ENCODE measurements at regions not wholly inside any gene's neighbourhood (a gene's known extent, or its start where the extent isn't known, plus 50 kb on each side); places are given as distances from the start of the nearest gene placed in this dataset.

DNA sequence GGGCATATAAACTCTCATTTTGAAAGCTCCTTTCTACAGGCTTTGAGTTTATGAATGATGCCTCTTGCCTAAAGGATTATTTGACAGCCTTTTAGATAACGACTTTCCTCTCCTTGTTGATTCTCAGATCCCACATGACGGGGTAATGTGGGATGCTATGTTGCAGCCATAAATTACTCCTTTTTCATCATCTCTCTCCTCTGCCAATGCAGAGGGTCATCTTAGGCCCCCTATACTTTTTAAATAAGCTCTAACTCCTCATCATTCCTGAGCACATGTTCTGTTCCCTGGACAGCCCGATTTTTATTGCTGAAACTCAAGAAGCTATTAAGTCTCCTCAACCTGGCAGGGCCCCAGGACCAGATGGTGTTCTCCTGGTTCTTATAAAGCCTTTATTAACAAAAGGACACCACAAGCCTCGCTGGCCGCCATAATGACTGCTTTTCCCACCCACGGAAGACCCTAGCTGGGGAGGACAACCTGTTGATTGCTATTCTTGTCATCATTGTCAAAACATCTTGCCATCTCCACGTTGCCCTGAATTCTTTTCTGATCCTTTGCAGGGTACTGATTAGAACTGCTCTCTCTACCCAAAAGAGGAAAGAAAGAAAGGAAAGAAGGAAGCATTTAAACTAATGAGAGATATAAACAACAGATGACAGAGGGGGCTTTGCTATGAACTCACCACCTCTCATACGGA, 150.7 kb downstream of the DHX15 start:
- Mint-ChIP-seq H3K27me3 (peaks cover 11% of the 10 kb centered on the region), H3K27ac (no peak overlapping the region), H3K4me1 (no peaks in the 10 kb centered on the region), H3K36me3 (no peaks in the 10 kb centered on the region), H3K4me3 (no peak overlapping the region), H3K9me3 (no peaks in the 10 kb centered on the region)
- no peak for DNase-seq

DNA sequence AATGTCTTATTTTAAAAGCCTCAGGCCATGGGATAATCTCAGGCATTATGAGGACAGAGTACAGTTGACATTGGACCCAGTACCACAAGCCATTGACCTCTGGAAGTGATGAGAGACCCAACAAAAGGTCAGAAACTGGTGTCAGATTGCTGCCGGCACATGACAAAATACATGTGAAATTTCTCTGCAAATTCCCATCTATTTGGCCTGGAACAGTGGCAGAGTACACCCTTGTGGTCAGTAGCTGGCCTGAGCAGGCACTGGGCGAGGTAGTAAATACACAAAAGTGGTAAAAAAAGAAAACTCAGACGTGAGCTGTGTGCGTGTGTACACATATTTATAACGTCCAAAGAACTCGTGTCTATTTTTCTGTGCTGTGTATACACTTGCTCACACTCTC, 155.5 kb downstream of the DHX15 start:
- DNase-seq = no peak
- H3K27ac Mint-ChIP-seq = no peak overlapping the region
- peaks cover 8% of the 10 kb centered on the region for H3K27me3 Mint-ChIP-seq
- H3K4me3 Mint-ChIP-seq = no peak overlapping the region
- H3K9me3 Mint-ChIP-seq = no peaks in the 10 kb centered on the region
- H3K36me3 Mint-ChIP-seq = no peaks in the 10 kb centered on the region
- H3K4me1 Mint-ChIP-seq = no peaks in the 10 kb centered on the region

GRCh38 chr4:24426557-24426956, 157.8 kb downstream of the DHX15 start:
- peaks cover 13% of the 10 kb centered on the region for H3K27me3 Mint-ChIP-seq
- no peak overlapping the region for H3K27ac Mint-ChIP-seq
- H3K9me3 Mint-ChIP-seq = no peaks in the 10 kb centered on the region
- no peaks in the 10 kb centered on the region for H3K4me1 Mint-ChIP-seq
- H3K4me3 Mint-ChIP-seq = no peak overlapping the region
- H3K36me3 Mint-ChIP-seq = no peaks in the 10 kb centered on the region
- no peak for DNase-seq

GRCh38 chr4:24425863-24426262, 158.5 kb downstream of the DHX15 start:
- no peaks in the 10 kb centered on the region for H3K36me3 Mint-ChIP-seq
- no peaks in the 10 kb centered on the region for H3K4me1 Mint-ChIP-seq
- H3K9me3 Mint-ChIP-seq = no peaks in the 10 kb centered on the region
- peaks cover 13% of the 10 kb centered on the region for H3K27me3 Mint-ChIP-seq
- H3K27ac Mint-ChIP-seq = no peak overlapping the region
- no peak overlapping the region for H3K4me3 Mint-ChIP-seq
- DNase-seq = no peak

GRCh38 chr4:24423670-24424069, 160.7 kb downstream of the DHX15 start:
- H3K4me3 Mint-ChIP-seq = no peak overlapping the region
- no peak overlapping the region for H3K27ac Mint-ChIP-seq
- no peaks in the 10 kb centered on the region for H3K9me3 Mint-ChIP-seq
- peaks cover 20% of the 10 kb centered on the region for H3K27me3 Mint-ChIP-seq
- H3K36me3 Mint-ChIP-seq = no peaks in the 10 kb centered on the region
- no peak for DNase-seq
- H3K4me1 Mint-ChIP-seq = peaks cover 4% of the 10 kb centered on the region

DNA sequence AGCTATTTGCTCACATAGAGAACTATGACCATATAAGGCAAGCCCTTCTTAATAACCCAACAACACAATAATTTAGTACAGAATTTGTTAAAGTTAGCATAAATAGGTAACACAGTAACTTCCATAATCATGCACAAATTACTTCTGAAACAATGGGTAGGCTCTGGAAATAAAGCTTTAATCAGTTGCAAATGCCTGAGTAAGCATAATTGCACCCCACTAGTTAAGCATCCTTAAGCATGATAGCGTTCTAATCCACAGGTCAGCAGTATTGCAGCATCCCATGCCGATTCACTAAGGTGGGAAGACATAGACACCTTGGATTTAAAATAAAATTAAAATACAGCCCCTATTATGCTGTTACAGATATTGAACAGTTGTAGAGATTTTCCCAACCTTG, 161.7 kb downstream of the DHX15 start:
- H3K4me3 Mint-ChIP-seq = no peak overlapping the region

DNA sequence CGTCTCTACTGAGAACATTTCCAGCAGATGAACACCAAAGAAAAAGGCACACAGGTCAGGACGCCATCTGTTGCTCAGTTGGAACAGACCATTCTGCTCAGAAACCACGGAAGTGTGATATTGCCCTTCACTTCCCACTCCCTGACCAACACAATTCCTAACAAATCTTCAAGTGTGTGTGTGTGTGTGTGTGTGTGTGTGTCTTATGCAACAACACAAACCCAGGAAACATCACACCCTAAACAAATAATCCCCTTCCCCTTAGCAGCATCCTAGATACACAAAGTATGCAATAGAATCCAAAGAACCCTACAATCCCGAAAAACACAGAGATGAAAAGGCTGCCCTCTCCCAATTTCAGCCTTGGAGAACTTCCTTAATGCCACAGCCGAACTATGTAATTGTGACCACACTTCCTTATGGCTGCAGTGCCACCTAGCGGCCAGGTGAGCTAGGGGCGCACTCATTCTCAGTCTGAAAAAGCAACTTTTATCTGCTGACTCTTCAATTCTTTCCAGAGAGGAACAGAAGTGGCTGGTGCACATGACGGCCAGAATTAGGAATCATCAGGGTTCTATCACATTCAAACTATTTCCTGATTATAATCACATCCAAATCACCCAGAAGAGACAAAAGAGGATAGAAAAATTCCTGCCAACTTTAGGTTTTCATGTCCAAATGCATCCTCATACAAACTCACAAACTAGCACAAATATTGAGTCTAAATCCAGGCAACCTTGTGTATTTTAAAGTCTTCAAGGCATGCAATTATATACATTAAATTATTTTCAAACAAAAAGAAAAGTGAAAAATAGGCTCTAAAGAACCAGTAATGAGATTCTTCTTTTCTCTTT, 164.9 kb downstream of the DHX15 start:
- Mint-ChIP-seq H3K4me1 (peaks cover 4% of the 10 kb centered on the region), H3K27ac (no peak overlapping the region), H3K27me3 (peaks cover 13% of the 10 kb centered on the region), H3K9me3 (no peaks in the 10 kb centered on the region), H3K36me3 (no peaks in the 10 kb centered on the region), H3K4me3 (no peak overlapping the region)
- DNase-seq = peak; percentile 59

More for the DNA sequence above, 161.7 kb downstream of the DHX15 start:
- peaks cover 4% of the 10 kb centered on the region for H3K4me1 Mint-ChIP-seq
- no peaks in the 10 kb centered on the region for H3K9me3 Mint-ChIP-seq
- peaks cover 16% of the 10 kb centered on the region for H3K27me3 Mint-ChIP-seq
- no peak for DNase-seq
- no peaks in the 10 kb centered on the region for H3K36me3 Mint-ChIP-seq
- H3K27ac Mint-ChIP-seq = no peak overlapping the region

DNA sequence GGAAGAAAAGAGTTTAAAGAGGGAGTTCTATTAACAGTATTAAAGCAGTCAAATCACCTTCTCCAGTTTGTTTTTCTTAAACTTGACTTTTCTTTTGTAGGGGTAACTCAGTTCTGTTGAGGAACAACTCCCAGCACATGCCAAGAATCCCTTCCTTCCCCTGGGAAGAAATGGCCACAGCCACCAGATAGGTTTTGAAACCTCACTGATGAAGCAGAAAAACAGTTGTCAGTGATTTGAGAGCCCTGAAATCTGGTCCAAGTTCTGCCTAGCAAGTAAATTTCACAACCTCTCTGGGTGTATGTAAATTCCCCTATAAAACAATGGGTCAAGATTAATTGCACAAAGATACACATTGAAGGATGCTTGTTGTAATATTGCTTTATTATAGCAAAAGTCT, 167.1 kb downstream of the DHX15 start:
- Mint-ChIP-seq H3K27me3 (peaks cover 20% of the 10 kb centered on the region), H3K4me1 (peaks cover 4% of the 10 kb centered on the region), H3K4me3 (no peak overlapping the region), H3K36me3 (no peaks in the 10 kb centered on the region), H3K27ac (no peak overlapping the region), H3K9me3 (no peaks in the 10 kb centered on the region)
- DNase-seq = no peak

GRCh38 chr4:24416293-24416692, 168.1 kb downstream of the DHX15 start:
- Mint-ChIP-seq H3K4me3 (no peak overlapping the region), H3K27ac (no peak overlapping the region), H3K36me3 (no peaks in the 10 kb centered on the region), H3K4me1 (peaks cover 4% of the 10 kb centered on the region), H3K27me3 (peaks cover 22% of the 10 kb centered on the region), H3K9me3 (no peaks in the 10 kb centered on the region)
- DNase-seq = no peak

GRCh38 chr4:24413311-24413784, 171.0 kb downstream of the DHX15 start:
- peaks cover 14% of the 10 kb centered on the region for H3K27me3 Mint-ChIP-seq
- no peak for DNase-seq
- no peak overlapping the region for H3K4me3 Mint-ChIP-seq
- H3K36me3 Mint-ChIP-seq = no peaks in the 10 kb centered on the region
- no peak overlapping the region for H3K27ac Mint-ChIP-seq
- no peaks in the 10 kb centered on the region for H3K9me3 Mint-ChIP-seq
- no peaks in the 10 kb centered on the region for H3K4me1 Mint-ChIP-seq

DNA sequence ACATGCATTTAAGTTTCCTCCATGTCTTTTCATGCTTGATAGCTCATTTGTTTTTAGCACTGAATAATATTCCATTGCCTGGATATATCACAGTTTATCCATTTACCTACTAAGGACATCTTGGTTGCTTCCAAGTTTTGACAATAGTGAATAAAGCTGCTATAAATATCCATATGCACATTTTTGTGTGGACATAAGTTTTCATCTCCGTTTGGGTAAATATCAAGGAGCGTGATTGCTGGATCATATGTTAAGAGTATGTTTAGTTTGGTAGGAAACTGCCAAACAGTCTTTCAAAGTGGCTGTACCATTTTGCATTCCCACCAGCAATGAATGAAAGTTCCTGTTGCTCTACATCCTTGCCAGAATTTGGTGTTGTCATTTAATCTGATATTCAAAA, 172.5 kb downstream of the DHX15 start:
- DNase-seq = no peak
- Mint-ChIP-seq H3K27me3 (peaks cover 14% of the 10 kb centered on the region), H3K4me3 (no peak overlapping the region), H3K27ac (no peak overlapping the region), H3K4me1 (no peaks in the 10 kb centered on the region), H3K9me3 (no peaks in the 10 kb centered on the region), H3K36me3 (no peaks in the 10 kb centered on the region)

DNA sequence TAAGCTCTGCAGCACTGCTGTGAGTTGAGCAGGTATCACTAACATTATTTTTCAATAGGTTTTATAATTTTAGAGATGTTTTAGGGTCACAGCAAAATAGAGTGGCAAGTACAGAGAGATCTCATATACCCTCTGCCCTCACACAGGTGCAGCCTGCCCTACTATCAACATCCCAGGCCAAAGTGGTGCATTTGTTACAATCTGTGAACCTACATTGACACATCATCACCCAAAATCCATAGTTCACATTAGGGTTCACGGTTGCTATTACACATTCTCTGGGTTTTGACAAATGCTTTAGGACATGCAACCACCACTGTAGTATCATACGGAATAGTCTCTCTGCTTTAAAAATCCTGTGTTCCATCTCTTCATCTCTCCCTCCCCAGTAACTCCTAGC, 173.1 kb downstream of the DHX15 start:
- no peak overlapping the region for H3K27ac Mint-ChIP-seq
- peaks cover 14% of the 10 kb centered on the region for H3K27me3 Mint-ChIP-seq
- no peaks in the 10 kb centered on the region for H3K9me3 Mint-ChIP-seq
- no peak for DNase-seq
- no peaks in the 10 kb centered on the region for H3K4me1 Mint-ChIP-seq
- H3K36me3 Mint-ChIP-seq = no peaks in the 10 kb centered on the region
- no peak overlapping the region for H3K4me3 Mint-ChIP-seq

GRCh38 chr4:24408640-24409039, 175.7 kb downstream of the DHX15 start:
- peaks cover 19% of the 10 kb centered on the region for H3K27me3 Mint-ChIP-seq
- H3K27ac Mint-ChIP-seq = no peak overlapping the region
- no peaks in the 10 kb centered on the region for H3K9me3 Mint-ChIP-seq

GRCh38 chr4:24405926-24406325, 178.4 kb downstream of the DHX15 start:
- Mint-ChIP-seq H3K9me3 (no peaks in the 10 kb centered on the region), H3K4me1 (no peaks in the 10 kb centered on the region), H3K4me3 (no peak overlapping the region), H3K27me3 (peaks cover 7% of the 10 kb centered on the region), H3K36me3 (no peaks in the 10 kb centered on the region), H3K27ac (no peak overlapping the region)
- DNase-seq = no peak

More at GRCh38 chr4:24408640-24409039, 175.7 kb downstream of the DHX15 start:
- Mint-ChIP-seq H3K4me3 (no peak overlapping the region), H3K36me3 (no peaks in the 10 kb centered on the region), H3K4me1 (no peaks in the 10 kb centered on the region)
- no peak for DNase-seq

DNA sequence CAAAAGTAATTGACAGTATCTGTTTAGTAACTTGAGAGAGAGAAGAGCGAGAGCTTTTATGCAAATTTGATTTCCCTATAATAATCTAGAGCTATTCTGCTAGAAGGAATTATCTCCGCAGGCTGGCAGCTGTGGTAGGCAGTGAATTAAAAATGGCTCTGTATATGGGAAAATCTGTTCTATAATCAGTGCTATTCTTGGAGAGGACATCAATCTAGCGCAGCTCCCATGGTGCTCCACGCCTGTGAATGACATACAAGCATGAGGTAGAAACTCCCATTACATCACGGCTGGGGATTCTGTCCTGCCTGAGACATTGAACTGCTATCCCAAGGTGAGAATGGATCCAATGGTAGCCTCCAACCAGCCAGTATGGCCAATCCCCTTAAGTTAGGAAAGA, 179.0 kb downstream of the DHX15 start:
- no peak overlapping the region for H3K27ac Mint-ChIP-seq
- H3K4me3 Mint-ChIP-seq = no peak overlapping the region
- H3K27me3 Mint-ChIP-seq = peaks cover 7% of the 10 kb centered on the region
- DNase-seq = no peak
- H3K4me1 Mint-ChIP-seq = no peaks in the 10 kb centered on the region
- no peaks in the 10 kb centered on the region for H3K36me3 Mint-ChIP-seq
- no peaks in the 10 kb centered on the region for H3K9me3 Mint-ChIP-seq

DNA sequence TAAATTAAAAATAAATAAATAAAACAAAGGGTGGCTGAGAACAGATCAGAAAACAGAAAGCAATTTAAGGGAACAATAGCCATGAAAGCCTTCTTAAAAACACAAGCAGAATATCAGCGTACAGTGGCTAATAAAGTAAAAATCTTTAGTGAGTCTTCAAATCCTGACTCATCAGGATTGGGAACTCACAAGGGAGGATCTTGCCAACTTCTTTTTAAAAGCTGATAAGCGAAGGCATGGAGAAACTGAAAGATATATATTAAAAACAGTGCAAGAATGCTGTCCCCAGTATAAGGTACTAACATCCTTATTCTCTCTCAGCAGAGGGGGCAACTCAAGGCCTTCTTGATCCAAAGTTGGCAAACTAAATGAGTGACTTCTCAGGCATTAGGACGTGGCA, 180.1 kb downstream of the DHX15 start:
- H3K27ac Mint-ChIP-seq = no peak overlapping the region
- no peaks in the 10 kb centered on the region for H3K36me3 Mint-ChIP-seq
- H3K27me3 Mint-ChIP-seq = peaks cover 7% of the 10 kb centered on the region
- H3K9me3 Mint-ChIP-seq = no peaks in the 10 kb centered on the region
- DNase-seq = no peak
- H3K4me3 Mint-ChIP-seq = no peak overlapping the region
- H3K4me1 Mint-ChIP-seq = no peaks in the 10 kb centered on the region

All from activated naive CD8-positive, alpha-beta T cell treated with anti-CD3 and anti-CD28 coated beads for 36 hours (primary cell).